Left ventricle myocardium inferior (tissue), 1 donor: ENCODE measurements at regions not wholly inside any gene's neighbourhood (a gene's known extent, or its start where the extent isn't known, plus 50 kb on each side); places are given as distances from the start of the nearest gene placed in this dataset.
A peak's percentile ranks its signal among the peaks of the same experiment; 100 is the strongest.

Experiments used
- DNase-seq: peaks from one replicate; pipeline ENCODE4 v3.0.0-alpha.2; 2020
- H3K27ac ChIP-seq: fragments of 200-600 bp; replicated peaks from 2 replicates; pipeline ENCODE4 v1.8.0; 2021
- H3K27me3 ChIP-seq: fragments of 200-600 bp; 2 replicates; pipeline ENCODE4 v1.8.0; 2021; ENCODE audit warnings: low read depth
- H3K36me3 ChIP-seq: fragments of 200-600 bp; 2 replicates; pipeline ENCODE4 v1.8.0; 2021
- H3K4me1 ChIP-seq: fragments of 200-600 bp; 2 replicates; pipeline ENCODE4 v1.8.0; 2021
- H3K4me3 ChIP-seq: fragments of 200-600 bp; 2 replicates; pipeline ENCODE4 v1.8.0; 2021; ENCODE audit warnings: mild to moderate bottlenecking, moderate library complexity
- H3K9me3 ChIP-seq: fragments of 200-600 bp; replicated peaks from 2 replicates; pipeline ENCODE4 v1.8.0; 2021
- CTCF ChIP-seq: fragments of 200-600 bp; IDR thresholded peaks from 2 replicates; pipeline ENCODE4 v1.8.0; 2021; ENCODE audit warnings: antibody characterized with exemption, mild to moderate bottlenecking, borderline replicate concordance
- intact Hi-C: fragments of 100-400 bp; cut with micrococcal nuclease; formaldehyde crosslinking; loops from one replicate; pipeline ENCODE4 v1.11.0; 2022
- donor health status: DM: no; HTN: yes; CAD: no; lungs with severe emphysema.

- H3K27ac ChIP-seq, result no peak overlapping the region
- intact Hi-C loops, result no loop called here
- no peak overlapping the region for H3K4me3 ChIP-seq
- H3K9me3 ChIP-seq, result no peaks in the 10 kb centered on the region
- H3K36me3 ChIP-seq, result no peaks in the 10 kb centered on the region
- no peaks in the 10 kb centered on the region for H3K27me3 ChIP-seq
- H3K4me1 ChIP-seq, result no peaks in the 10 kb centered on the region
- DNase-seq, result no peak
- no peak for TF ChIP-seq CTCF
Observed at GRCh38 chr10:105506262-105506661, 865.2 kb downstream of the SORCS3 start.

- TF ChIP-seq CTCF, result no peak
- Histone ChIP-seq H3K4me1 (no peaks in the 10 kb centered on the region), H3K36me3 (no peaks in the 10 kb centered on the region), H3K9me3 (no peaks in the 10 kb centered on the region), H3K4me3 (no peak overlapping the region), H3K27ac (no peak overlapping the region), H3K27me3 (no peaks in the 10 kb centered on the region)
- DNase-seq, result no peak
- intact Hi-C loops, result no loop called here
Observed at GRCh38 chr10:105503714-105504113, 862.6 kb downstream of the SORCS3 start.

- no peaks in the 10 kb centered on the region for H3K27me3 ChIP-seq
- no peaks in the 10 kb centered on the region for H3K4me1 ChIP-seq
- no peak overlapping the region for H3K27ac ChIP-seq
- TF ChIP-seq CTCF, result no peak
- H3K4me3 ChIP-seq, result no peak overlapping the region
- no peaks in the 10 kb centered on the region for H3K36me3 ChIP-seq
- no peaks in the 10 kb centered on the region for H3K9me3 ChIP-seq
- DNase-seq, result no peak
- intact Hi-C loops, result no loop called here
Observed at GRCh38 chr10:105502058-105502457, 861.0 kb downstream of the SORCS3 start.

GRCh38 chr10:105494944-105495343, 853.9 kb downstream of the SORCS3 start:
- H3K27me3 ChIP-seq, result no peaks in the 10 kb centered on the region
- H3K4me3 ChIP-seq, result no peak overlapping the region
- TF ChIP-seq CTCF, result no peak
- intact Hi-C loops, result no loop called here
- no peak overlapping the region for H3K27ac ChIP-seq
- no peaks in the 10 kb centered on the region for H3K9me3 ChIP-seq
- H3K36me3 ChIP-seq, result no peaks in the 10 kb centered on the region
- H3K4me1 ChIP-seq, result no peaks in the 10 kb centered on the region
- no peak for DNase-seq

- intact Hi-C loops, result no loop called here
- Histone ChIP-seq H3K4me1 (no peaks in the 10 kb centered on the region), H3K9me3 (no peaks in the 10 kb centered on the region), H3K27me3 (no peaks in the 10 kb centered on the region), H3K4me3 (no peak overlapping the region), H3K27ac (no peak overlapping the region), H3K36me3 (no peaks in the 10 kb centered on the region)
- DNase-seq, result no peak
- no peak for TF ChIP-seq CTCF
Observed at GRCh38 chr10:105494303-105494702, 853.2 kb downstream of the SORCS3 start.

- no peaks in the 10 kb centered on the region for H3K27me3 ChIP-seq
- H3K4me3 ChIP-seq, result peak overlapping the region; percentile 23
- H3K9me3 ChIP-seq, result peaks cover 5% of the 10 kb centered on the region
- TF ChIP-seq CTCF, result no peak
- H3K4me1 ChIP-seq, result no peaks in the 10 kb centered on the region
- no peaks in the 10 kb centered on the region for H3K36me3 ChIP-seq
- DNase-seq, result no peak
- peak overlapping the region; percentile 12 for H3K27ac ChIP-seq
- intact Hi-C loops, result no loop called here
Observed at GRCh38 chr10:105473170-105473569, 832.1 kb downstream of the SORCS3 start.
